Lung (tissue), 11 donors: ENCODE measurements at regions not wholly inside any gene's neighbourhood (a gene's known extent, or its start where the extent isn't known, plus 50 kb on each side); places are given as distances from the start of the nearest gene placed in this dataset.

ENCODE experiments used
- ATAC-seq: fragments of 200-7000 bp; cut with Tn5 transposase; one replicate; pipeline ENCODE4 v1.9.1; 2020; ENCODE audit warnings: moderate number of reproducible peaks; ENCODE audit not compliant: insufficient read depth, low FRiP score
- DNase-seq, 3 donors: peaks; one replicate each; pipeline ENCODE4 v3.0.0-alpha.2; 2013 to 2017
- H3K27ac ChIP-seq, 2 donors: one replicate each; pipeline ENCODE4 v1.5.1; 2013; ENCODE audit warnings: mild to moderate bottlenecking in 2 of 2, moderate library complexity in 2 of 2, control low read depth in 1 of 2, inconsistent platforms in 1 of 2, low read depth in 1 of 2, low read length in 1 of 2
- H3K27me3 ChIP-seq, 3 donors: one replicate each; pipeline ENCODE4 v1.5.1; 2013; ENCODE audit warnings: low read length in 2 of 3; ENCODE audit not compliant: control insufficient read depth in 3 of 3, insufficient read depth in 3 of 3
- H3K36me3 ChIP-seq, 4 donors: one replicate each; pipeline ENCODE4 v1.5.1; 2013; ENCODE audit warnings: low read length in 4 of 4, mild to moderate bottlenecking in 1 of 4, moderate library complexity in 1 of 4; ENCODE audit not compliant: control insufficient read depth in 4 of 4, insufficient read depth in 4 of 4
- H3K4me1 ChIP-seq, 5 donors: one replicate each; pipeline ENCODE4 v1.5.1; 2013; ENCODE audit warnings: low read length in 5 of 5, mild to moderate bottlenecking in 2 of 5, moderate library complexity in 1 of 5; ENCODE audit not compliant: control insufficient read depth in 5 of 5, insufficient read depth in 5 of 5
- H3K4me3 ChIP-seq: one replicate; pipeline ENCODE4 v1.5.1; 2013; ENCODE audit warnings: mild to moderate bottlenecking, control low read depth, moderate library complexity
- H3K9ac ChIP-seq, 2 donors: one replicate each; pipeline ENCODE4 v1.5.1; 2013; ENCODE audit warnings: low read length in 2 of 2, control low read depth in 1 of 2; ENCODE audit not compliant: insufficient read depth in 1 of 2
- H3K9me3 ChIP-seq, 4 donors: one replicate each; pipeline ENCODE4 v1.5.1; 2013; ENCODE audit warnings: low read length in 3 of 4, mild to moderate bottlenecking in 1 of 4, moderate library complexity in 1 of 4; ENCODE audit not compliant: control insufficient read depth in 4 of 4, insufficient read depth in 3 of 4
- CTCF ChIP-seq: IDR thresholded peaks from 2 replicates; pipeline ENCODE4 v1.5.1; 2012; ENCODE audit warnings: mild to moderate bottlenecking; ENCODE audit errors: control extremely low read depth, extremely low read depth
- WGBS, 2 donors: extraction: QIAGEN DNeasy Blood & Tissue Kit; methylation state at CpG; one replicate each; pipeline ENCODE4 v1.1.7; 2013; 5-methylcytosine and 5-hydroxymethylcytosine counted together
- donor health status: control.
- donor health status: control.
- donor health status: Bipolar disorder and iron deficiency.
- donor health status: healthy.
- donor health status: DM: yes; HTN: yes; CAD: no.

- no peak overlapping the region for H3K27ac ChIP-seq
- no peak for DNase-seq
- peaks cover 0 to 9% (median 0%) of the 10 kb centered on the region in 5 donors for H3K4me1 ChIP-seq
- H3K4me3 ChIP-seq: no peak overlapping the region
- no peak for ATAC-seq
- no peaks in the 10 kb centered on the region for H3K27me3 ChIP-seq
- no peaks in the 10 kb centered on the region for H3K36me3 ChIP-seq
- no peaks in the 10 kb centered on the region for H3K9me3 ChIP-seq
- 78 to 84% methylated on average over 4 of the region's 4 CpGs for WGBS, 2 donors
- TF ChIP-seq CTCF: no peak
- no peak overlapping the region for H3K9ac ChIP-seq
Observed at GRCh38 chr2:59206361-59206760, 965.2 kb upstream of the FANCL start.

GRCh38 chr2:59204040-59204439, 962.9 kb upstream of the FANCL start:
- Histone ChIP-seq H3K4me1 (peaks cover 0 to 9% (median 0%) of the 10 kb centered on the region in 5 donors), H3K27ac (no peak overlapping the region), H3K9ac (no peak overlapping the region), H3K4me3 (no peak overlapping the region), H3K36me3 (no peaks in the 10 kb centered on the region), H3K9me3 (peaks cover 0 to under 1% (median 0%) of the 10 kb centered on the region in 4 donors), H3K27me3 (no peaks in the 10 kb centered on the region)
- WGBS, 2 donors: 53 to 63% methylated on average over 1 of the region's 1 CpG
- TF ChIP-seq CTCF: no peak
- ATAC-seq (no peak), DNase-seq (no peak)

GRCh38 chr2:59196491-59196890, 955.4 kb upstream of the FANCL start:
- DNase-seq (no peak), ATAC-seq (no peak)
- peaks cover 0 to 2% (median 0%) of the 10 kb centered on the region in 4 donors for H3K9me3 ChIP-seq
- TF ChIP-seq CTCF: no peak
- H3K9ac ChIP-seq: no peak overlapping the region
- H3K4me3 ChIP-seq: no peak overlapping the region
- H3K36me3 ChIP-seq: no peaks in the 10 kb centered on the region
- 57 to 72% methylated on average over 1 of the region's 1 CpG for WGBS, 2 donors
- H3K27me3 ChIP-seq: no peaks in the 10 kb centered on the region
- H3K4me1 ChIP-seq: peaks cover 0 to 1% (median 0%) of the 10 kb centered on the region in 5 donors
- H3K27ac ChIP-seq: no peak overlapping the region

- Histone ChIP-seq H3K4me1 (peaks cover 0 to 1% (median 0%) of the 10 kb centered on the region in 5 donors), H3K4me3 (no peak overlapping the region), H3K36me3 (no peaks in the 10 kb centered on the region), H3K27ac (no peak overlapping the region), H3K27me3 (no peaks in the 10 kb centered on the region), H3K9ac (no peak overlapping the region), H3K9me3 (peaks cover 0 to 3% (median 1%) of the 10 kb centered on the region in 4 donors)
- WGBS, 2 donors: 69 to 74% methylated on average over 4 of the region's 4 CpGs
- ATAC-seq (no peak), DNase-seq (no peak)
- no peak for TF ChIP-seq CTCF
Observed at GRCh38 chr2:59195851-59196250, 954.7 kb upstream of the FANCL start.
